ENCODE measurements at regions not wholly inside any gene's neighbourhood (a gene's known extent, or its start where the extent isn't known, plus 50 kb on each side); places are given as distances from the start of the nearest gene placed in this dataset.

DNA sequence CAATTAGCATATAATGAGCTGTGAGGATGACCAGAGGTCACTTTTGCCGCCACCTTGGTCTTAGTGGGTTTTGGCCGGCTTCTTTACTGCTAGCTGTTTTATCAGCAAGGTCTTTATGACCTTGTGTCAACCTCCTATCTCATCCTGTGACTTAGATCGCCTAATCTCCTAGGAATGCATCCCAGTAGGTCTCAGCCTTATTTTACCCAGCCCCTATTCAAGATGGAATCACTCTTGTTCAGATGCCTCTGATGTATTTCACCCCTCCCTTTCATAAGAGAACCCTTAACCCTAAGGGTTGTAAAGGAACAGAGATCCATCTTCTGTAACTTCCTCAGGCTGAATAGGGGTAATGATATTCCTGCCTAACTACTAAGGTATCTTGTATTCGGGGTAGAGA, 58.9 kb upstream of the PALMD start:
- no peak for DNase-seq

DNA sequence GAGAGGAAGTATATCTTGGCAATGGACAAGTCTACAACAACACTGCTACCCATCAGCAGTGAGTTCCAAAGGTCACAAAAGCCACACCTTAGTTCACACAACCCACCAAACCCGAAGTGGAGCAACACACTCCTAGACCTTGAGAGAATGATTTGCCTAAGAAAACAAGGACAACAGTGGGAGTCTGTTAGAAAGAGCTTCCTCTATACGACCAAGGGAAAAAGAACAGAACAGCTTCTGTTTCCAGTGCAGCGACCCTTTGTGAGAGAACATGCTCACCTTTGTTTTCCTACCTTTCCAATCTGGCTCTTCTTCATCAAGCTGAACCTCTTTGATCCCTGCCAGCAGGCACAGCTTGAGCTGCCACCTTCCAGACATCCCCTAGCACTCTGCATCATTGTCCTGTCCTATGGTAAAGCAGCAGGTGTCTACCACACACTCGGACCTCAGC, 56.7 kb upstream of the PALMD start:
- no peak for DNase-seq

GRCh38 chr1:99590578-99591209, 55.2 kb upstream of the PALMD start:
- DNase-seq, result no peak

- no peak for DNase-seq
These were observed 54.0 kb upstream of the PALMD start for GRCh38 chr1:99591886-99592285.

DNA sequence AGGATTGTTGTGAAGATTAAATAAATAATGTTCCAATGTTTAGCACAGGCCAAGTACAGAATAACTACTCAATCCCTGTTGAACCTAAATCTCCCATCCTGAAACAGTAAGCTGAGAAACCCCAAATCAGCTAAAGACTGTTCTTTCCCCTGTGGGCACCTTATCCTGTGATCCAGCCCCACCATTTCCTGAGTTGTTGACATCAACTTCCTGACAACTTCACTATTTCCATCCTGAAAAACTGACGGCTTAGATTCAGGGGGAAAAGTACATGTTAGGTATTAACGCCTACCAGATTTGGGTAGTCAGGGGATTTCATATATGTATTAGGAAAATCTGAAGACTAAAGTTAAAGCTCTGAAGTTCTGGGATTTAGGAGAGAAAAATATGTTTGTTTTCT, 51.7 kb upstream of the PALMD start:
- DNase-seq, result no peak

DNA sequence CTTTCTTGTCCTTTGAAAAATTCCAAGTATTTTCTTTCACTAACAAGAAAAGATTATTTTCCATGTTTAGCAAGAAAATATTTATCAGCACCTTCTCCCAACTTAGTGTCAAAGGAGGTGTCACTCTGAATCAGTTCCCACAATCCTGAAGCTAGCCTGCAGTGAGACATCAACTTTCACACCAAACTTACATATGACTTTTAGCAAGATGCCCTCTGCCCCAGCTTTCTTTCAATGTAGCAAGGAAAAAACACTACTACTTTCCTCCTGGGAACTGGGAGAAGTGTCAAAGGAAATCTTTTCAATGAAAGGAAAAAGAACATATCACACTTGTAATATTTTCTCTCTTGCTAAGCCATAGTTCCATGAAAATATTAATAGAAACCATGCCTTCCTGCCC, 50.9 kb upstream of the PALMD start:
- DNase-seq, result no peak

DNA sequence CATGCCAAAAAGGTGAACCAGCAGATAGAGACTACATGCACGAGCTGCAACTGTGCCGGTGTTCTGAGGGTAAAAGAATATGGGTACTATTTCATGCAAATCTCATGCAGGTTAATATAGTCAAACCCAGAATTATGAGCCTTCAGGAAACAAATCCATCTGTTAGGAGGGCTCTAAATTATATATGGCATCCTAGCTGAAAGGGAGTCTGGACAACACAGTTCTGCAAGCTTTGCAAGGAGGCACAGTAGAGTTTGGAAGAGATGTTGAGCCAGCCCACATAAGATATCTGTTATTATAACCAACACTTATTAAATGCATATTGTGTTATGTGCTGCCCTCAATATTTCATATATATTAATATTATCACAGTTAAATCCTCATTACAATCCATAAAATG, 50.5 kb upstream of the PALMD start:
- no peak for DNase-seq

Measured in midbrain (tissue), 1 donor.